Endothelial cell of umbilical vein (primary cell): ENCODE measurements at regions not wholly inside any gene's neighbourhood (a gene's known extent, or its start where the extent isn't known, plus 50 kb on each side); places are given as distances from the start of the nearest gene placed in this dataset.

ENCODE experiments used
- EZH2 ChIP-seq: IDR thresholded peaks from 2 replicates; pipeline ENCODE4 v1.6.1; 2012; ENCODE audit warnings: borderline replicate concordance, low read depth, mild to moderate bottlenecking, moderate library complexity, low read length, inconsistent platforms; ENCODE audit not compliant: severe bottlenecking
- FOS ChIP-seq: IDR thresholded peaks from 2 replicates; pipeline ENCODE4 v1.6.1; 2011; ENCODE audit warnings: mild to moderate bottlenecking, low read length, moderate library complexity, borderline replicate concordance; ENCODE audit not compliant: insufficient read depth
- POLR2A ChIP-seq: IDR thresholded peaks from 2 replicates; pipeline ENCODE4 v1.6.1; 2012; ENCODE audit warnings: low read depth, mild to moderate bottlenecking, control low read depth, low read length
- POLR2AphosphoS5 ChIP-seq: IDR thresholded peaks from 2 replicates; pipeline ENCODE4 v1.6.1; 2012; ENCODE audit warnings: low read depth, mild to moderate bottlenecking, control low read depth, low read length, moderate library complexity; ENCODE audit not compliant: insufficient read depth
- TF ChIP-seq, protein P1 (sequence below), 2 donors: IDR thresholded peaks; 1 replicate in 1 of 2; 2 replicates in 1 of 2; pipeline ENCODE4 v1.5.1; 2011; ENCODE audit warnings: low read length in 2 of 2, mild to moderate bottlenecking in 2 of 2, moderate library complexity in 2 of 2, control low read depth in 1 of 2, inconsistent platforms in 1 of 2, low read depth in 1 of 2; ENCODE audit not compliant: insufficient read depth in 1 of 2; ENCODE audit errors: extremely low read depth in 1 of 2

DNA sequence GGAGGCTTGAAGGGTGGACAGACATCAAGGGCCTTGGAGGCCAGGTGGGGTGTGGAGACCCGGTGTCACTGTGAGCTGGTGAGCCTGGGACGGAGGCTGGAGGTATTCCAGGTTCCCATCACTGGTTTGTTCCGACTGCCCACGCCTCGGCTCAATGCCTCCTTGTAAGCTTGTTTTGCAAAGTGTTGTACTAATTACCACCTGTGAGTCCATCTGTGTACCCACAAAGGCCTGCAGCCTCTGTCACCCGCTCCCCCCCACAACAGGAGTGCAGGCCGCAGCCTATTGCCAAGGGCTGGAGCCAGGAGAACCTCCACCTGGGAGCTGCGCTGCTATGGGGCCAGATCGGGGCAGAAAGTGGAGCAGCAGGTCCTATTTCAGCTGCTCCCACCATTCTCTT is 521.8 kb upstream of the DPP6 start:
- TF ChIP-seq POLR2A (no peak), FOS (no peak), EZH2 (no peak), POLR2AphosphoS5 (no peak)
- TF ChIP-seq, protein P1, sequence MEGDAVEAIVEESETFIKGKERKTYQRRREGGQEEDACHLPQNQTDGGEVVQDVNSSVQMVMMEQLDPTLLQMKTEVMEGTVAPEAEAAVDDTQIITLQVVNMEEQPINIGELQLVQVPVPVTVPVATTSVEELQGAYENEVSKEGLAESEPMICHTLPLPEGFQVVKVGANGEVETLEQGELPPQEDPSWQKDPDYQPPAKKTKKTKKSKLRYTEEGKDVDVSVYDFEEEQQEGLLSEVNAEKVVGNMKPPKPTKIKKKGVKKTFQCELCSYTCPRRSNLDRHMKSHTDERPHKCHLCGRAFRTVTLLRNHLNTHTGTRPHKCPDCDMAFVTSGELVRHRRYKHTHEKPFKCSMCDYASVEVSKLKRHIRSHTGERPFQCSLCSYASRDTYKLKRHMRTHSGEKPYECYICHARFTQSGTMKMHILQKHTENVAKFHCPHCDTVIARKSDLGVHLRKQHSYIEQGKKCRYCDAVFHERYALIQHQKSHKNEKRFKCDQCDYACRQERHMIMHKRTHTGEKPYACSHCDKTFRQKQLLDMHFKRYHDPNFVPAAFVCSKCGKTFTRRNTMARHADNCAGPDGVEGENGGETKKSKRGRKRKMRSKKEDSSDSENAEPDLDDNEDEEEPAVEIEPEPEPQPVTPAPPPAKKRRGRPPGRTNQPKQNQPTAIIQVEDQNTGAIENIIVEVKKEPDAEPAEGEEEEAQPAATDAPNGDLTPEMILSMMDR (IDR thresholded peaks at IDR 0.05; ENCODE audit: extremely low read depth in 1 of 2, insufficient read depth in 1 of 2, low read depth in 1 of 2, low read length in 2 of 2): no peak
